ENCODE measurements at regions not wholly inside any gene's neighbourhood (a gene's known extent, or its start where the extent isn't known, plus 50 kb on each side); places are given as distances from the start of the nearest gene placed in this dataset.
"Not testable (repeated sequence)": the region's sequence is repeated elsewhere in the genome, so short reads cannot be mapped to it uniquely, and the experiment has no call there.

GRCh38 chr5:72760259-72760658, 56.2 kb upstream of the TNPO1 start:
- DNase-seq: no peak

GRCh38 chr5:72752909-72753308, 63.6 kb upstream of the TNPO1 start:
- DNase-seq: no peak

GRCh38 chr5:72749362-72749997, 67.0 kb upstream of the TNPO1 start:
- no peak for DNase-seq

- DNase-seq: no peak
These were observed 68.6 kb upstream of the TNPO1 start for GRCh38 chr5:72747826-72748225.

GRCh38 chr5:72746736-72747135, 69.7 kb upstream of the TNPO1 start:
- no peak for DNase-seq

GRCh38 chr5:72744136-72744535, 72.3 kb upstream of the TNPO1 start:
- DNase-seq: no peak

- DNase-seq: no peak
These were observed 74.7 kb upstream of the TNPO1 start for GRCh38 chr5:72741805-72742204.

- no peak for DNase-seq
These were observed 82.7 kb upstream of the TNPO1 start for GRCh38 chr5:72733810-72734209.

- DNase-seq: no peak
These were observed 92.9 kb upstream of the TNPO1 start for GRCh38 chr5:72723581-72723980.

GRCh38 chr5:72722792-72723452, 93.5 kb upstream of the TNPO1 start:
- no peak for DNase-seq

GRCh38 chr5:72721844-72722243, 94.6 kb upstream of the TNPO1 start:
- no peak for DNase-seq

GRCh38 chr5:72720205-72720604, 96.3 kb upstream of the TNPO1 start:
- no peak for DNase-seq

GRCh38 chr5:72711351-72711750, 105.1 kb upstream of the TNPO1 start:
- DNase-seq: no peak

- no peak for DNase-seq
These were observed 107.1 kb upstream of the TNPO1 start for GRCh38 chr5:72709341-72709740.

- no peak for DNase-seq
These were observed 111.3 kb upstream of the TNPO1 start for GRCh38 chr5:72705178-72705577.

- no peak for DNase-seq
These were observed 112.6 kb upstream of the TNPO1 start for GRCh38 chr5:72703876-72704275.

- no peak for DNase-seq
These were observed 113.5 kb upstream of the TNPO1 start for GRCh38 chr5:72702881-72703434.

- not testable (repeated sequence) for DNase-seq
These were observed 114.4 kb upstream of the TNPO1 start for GRCh38 chr5:72702105-72702504.

- DNase-seq: no peak
These were observed 118.0 kb upstream of the TNPO1 start for GRCh38 chr5:72698481-72698880.

- no peak for DNase-seq
These were observed 118.8 kb upstream of the TNPO1 start for GRCh38 chr5:72697622-72698021.

GRCh38 chr5:72695659-72696058, 120.8 kb upstream of the TNPO1 start:
- no peak for DNase-seq

- no peak for DNase-seq
These were observed 121.6 kb upstream of the TNPO1 start for GRCh38 chr5:72694856-72695255.

- no peak for DNase-seq
These were observed 122.8 kb upstream of the TNPO1 start for GRCh38 chr5:72693546-72694205.

All from activated CD8-positive, alpha-beta memory T cell treated with anti-CD3 and anti-CD28 coated beads for 24 hours (primary cell).